ENCODE measurements at regions not wholly inside any gene's neighbourhood (a gene's known extent, or its start where the extent isn't known, plus 50 kb on each side); places are given as distances from the start of the nearest gene placed in this dataset.

DNA sequence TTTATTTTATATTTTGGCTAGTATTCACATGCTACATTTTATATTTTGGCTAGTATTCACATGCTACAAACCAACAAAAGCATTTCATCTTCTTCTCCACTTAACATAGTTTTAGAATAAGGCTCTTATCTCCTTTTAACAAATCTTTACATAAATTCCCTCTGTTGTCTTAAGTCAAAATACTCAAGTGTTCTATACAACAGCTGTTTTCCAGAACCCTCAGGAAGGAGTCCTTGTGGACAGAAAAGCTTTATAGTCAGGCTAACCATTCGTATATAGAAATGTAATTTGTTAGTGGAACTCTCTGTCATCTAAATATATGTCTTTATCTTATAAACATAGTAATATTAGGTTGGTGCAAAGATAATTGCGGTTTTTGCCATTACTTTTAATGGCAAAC, 191.0 kb upstream of the FLRT2 start (continued):
- TF ChIP-seq, protein P1, sequence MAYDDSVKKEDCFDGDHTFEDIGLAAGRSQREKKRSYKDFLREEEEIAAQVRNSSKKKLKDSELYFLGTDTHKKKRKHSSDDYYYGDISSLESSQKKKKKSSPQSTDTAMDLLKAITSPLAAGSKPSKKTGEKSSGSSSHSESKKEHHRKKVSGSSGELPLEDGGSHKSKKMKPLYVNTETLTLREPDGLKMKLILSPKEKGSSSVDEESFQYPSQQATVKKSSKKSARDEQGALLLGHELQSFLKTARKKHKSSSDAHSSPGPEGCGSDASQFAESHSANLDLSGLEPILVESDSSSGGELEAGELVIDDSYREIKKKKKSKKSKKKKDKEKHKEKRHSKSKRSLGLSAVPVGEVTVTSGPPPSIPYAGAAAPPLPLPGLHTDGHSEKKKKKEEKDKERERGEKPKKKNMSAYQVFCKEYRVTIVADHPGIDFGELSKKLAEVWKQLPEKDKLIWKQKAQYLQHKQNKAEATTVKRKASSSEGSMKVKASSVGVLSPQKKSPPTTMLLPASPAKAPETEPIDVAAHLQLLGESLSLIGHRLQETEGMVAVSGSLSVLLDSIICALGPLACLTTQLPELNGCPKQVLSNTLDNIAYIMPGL (CRISPR knock-in tag; IDR thresholded peaks at IDR 0.05) = no peak
- TF ChIP-seq RELA (CRISPR knock-in tag; IDR thresholded peaks at IDR 0.05; ENCODE audit: borderline replicate concordance) (no peak), SOX15 (CRISPR knock-in tag; IDR thresholded peaks at IDR 0.05) (no peak), FOXJ3 (CRISPR knock-in tag; IDR thresholded peaks at IDR 0.05; ENCODE audit: borderline replicate concordance) (no peak)
- TF ChIP-seq, protein P2, sequence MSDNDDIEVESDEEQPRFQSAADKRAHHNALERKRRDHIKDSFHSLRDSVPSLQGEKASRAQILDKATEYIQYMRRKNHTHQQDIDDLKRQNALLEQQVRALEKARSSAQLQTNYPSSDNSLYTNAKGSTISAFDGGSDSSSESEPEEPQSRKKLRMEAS (CRISPR knock-in tag; IDR thresholded peaks at IDR 0.05) = no peak
- TF ChIP-seq, protein P3, sequence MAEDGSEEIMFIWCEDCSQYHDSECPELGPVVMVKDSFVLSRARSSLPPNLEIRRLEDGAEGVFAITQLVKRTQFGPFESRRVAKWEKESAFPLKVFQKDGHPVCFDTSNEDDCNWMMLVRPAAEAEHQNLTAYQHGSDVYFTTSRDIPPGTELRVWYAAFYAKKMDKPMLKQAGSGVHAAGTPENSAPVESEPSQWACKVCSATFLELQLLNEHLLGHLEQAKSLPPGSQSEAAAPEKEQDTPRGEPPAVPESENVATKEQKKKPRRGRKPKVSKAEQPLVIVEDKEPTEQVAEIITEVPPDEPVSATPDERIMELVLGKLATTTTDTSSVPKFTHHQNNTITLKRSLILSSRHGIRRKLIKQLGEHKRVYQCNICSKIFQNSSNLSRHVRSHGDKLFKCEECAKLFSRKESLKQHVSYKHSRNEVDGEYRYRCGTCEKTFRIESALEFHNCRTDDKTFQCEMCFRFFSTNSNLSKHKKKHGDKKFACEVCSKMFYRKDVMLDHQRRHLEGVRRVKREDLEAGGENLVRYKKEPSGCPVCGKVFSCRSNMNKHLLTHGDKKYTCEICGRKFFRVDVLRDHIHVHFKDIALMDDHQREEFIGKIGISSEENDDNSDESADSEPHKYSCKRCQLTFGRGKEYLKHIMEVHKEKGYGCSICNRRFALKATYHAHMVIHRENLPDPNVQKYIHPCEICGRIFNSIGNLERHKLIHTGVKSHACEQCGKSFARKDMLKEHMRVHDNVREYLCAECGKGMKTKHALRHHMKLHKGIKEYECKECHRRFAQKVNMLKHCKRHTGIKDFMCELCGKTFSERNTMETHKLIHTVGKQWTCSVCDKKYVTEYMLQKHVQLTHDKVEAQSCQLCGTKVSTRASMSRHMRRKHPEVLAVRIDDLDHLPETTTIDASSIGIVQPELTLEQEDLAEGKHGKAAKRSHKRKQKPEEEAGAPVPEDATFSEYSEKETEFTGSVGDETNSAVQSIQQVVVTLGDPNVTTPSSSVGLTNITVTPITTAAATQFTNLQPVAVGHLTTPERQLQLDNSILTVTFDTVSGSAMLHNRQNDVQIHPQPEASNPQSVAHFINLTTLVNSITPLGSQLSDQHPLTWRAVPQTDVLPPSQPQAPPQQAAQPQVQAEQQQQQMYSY (CRISPR knock-in tag; IDR thresholded peaks at IDR 0.05) = no peak
- TF ChIP-seq, protein P4, sequence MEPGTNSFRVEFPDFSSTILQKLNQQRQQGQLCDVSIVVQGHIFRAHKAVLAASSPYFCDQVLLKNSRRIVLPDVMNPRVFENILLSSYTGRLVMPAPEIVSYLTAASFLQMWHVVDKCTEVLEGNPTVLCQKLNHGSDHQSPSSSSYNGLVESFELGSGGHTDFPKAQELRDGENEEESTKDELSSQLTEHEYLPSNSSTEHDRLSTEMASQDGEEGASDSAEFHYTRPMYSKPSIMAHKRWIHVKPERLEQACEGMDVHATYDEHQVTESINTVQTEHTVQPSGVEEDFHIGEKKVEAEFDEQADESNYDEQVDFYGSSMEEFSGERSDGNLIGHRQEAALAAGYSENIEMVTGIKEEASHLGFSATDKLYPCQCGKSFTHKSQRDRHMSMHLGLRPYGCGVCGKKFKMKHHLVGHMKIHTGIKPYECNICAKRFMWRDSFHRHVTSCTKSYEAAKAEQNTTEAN (CRISPR knock-in tag; IDR thresholded peaks at IDR 0.05) = no peak

DNA sequence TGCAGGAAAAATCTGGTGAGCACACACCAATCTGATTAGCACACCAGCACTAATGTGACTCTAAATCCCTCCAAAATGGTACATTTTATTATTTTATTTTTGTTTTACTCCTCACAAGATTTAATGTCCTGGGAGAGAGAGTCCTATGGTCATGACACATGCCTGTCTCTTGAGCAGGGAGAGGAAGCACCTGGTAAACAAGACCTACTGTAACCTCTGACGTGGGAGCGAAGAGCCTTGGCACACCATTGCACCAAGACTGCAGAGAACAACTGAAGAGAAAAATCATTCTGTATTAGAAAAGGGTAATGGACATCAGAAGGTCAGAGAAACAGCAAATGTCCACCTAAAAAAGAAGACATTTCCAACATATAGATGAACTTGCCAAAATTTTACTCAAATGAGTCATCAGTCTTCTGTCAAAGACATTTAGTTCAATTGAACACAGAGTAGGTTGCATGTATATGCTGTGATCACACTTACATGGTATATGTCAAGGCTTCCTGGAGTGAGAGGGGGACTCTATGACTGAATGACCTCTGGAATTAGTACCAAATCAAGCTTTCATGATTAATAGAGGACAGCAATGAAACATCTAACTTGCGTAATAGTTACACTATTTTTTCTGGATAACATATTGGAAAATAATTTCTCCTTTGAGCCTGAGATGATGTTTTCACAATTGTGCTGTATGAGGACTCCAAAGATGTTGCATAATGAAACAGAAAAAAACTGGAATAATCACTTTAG, 186.9 kb upstream of the FLRT2 start:
- ChIA-PET POLR2A (no interaction called here), CTCF (no interaction called here)
- no peak for TF ChIP-seq TP53 (CRISPR knock-in tag; IDR thresholded peaks at IDR 0.05)
- TF ChIP-seq FOXK1 (CRISPR knock-in tag; IDR thresholded peaks at IDR 0.05) = no peak
- TF ChIP-seq, protein P5, sequence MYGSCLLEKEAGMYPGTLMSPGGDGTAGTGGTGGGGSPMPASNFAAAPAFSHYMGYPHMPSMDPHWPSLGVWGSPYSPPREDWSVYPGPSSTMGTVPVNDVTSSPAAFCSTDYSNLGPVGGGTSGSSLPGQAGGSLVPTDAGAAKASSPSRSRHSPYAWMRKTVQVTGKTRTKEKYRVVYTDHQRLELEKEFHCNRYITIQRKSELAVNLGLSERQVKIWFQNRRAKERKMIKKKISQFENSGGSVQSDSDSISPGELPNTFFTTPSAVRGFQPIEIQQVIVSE (CRISPR knock-in tag; IDR thresholded peaks at IDR 0.05; ENCODE audit: borderline replicate concordance) = no peak
- TF ChIP-seq NFE2L1 (CRISPR knock-in tag; IDR thresholded peaks at IDR 0.05) = no peak
- no peak for TF ChIP-seq ZNF263 (CRISPR knock-in tag; IDR thresholded peaks at IDR 0.05; ENCODE audit: low read depth)
- TF ChIP-seq, protein P6, sequence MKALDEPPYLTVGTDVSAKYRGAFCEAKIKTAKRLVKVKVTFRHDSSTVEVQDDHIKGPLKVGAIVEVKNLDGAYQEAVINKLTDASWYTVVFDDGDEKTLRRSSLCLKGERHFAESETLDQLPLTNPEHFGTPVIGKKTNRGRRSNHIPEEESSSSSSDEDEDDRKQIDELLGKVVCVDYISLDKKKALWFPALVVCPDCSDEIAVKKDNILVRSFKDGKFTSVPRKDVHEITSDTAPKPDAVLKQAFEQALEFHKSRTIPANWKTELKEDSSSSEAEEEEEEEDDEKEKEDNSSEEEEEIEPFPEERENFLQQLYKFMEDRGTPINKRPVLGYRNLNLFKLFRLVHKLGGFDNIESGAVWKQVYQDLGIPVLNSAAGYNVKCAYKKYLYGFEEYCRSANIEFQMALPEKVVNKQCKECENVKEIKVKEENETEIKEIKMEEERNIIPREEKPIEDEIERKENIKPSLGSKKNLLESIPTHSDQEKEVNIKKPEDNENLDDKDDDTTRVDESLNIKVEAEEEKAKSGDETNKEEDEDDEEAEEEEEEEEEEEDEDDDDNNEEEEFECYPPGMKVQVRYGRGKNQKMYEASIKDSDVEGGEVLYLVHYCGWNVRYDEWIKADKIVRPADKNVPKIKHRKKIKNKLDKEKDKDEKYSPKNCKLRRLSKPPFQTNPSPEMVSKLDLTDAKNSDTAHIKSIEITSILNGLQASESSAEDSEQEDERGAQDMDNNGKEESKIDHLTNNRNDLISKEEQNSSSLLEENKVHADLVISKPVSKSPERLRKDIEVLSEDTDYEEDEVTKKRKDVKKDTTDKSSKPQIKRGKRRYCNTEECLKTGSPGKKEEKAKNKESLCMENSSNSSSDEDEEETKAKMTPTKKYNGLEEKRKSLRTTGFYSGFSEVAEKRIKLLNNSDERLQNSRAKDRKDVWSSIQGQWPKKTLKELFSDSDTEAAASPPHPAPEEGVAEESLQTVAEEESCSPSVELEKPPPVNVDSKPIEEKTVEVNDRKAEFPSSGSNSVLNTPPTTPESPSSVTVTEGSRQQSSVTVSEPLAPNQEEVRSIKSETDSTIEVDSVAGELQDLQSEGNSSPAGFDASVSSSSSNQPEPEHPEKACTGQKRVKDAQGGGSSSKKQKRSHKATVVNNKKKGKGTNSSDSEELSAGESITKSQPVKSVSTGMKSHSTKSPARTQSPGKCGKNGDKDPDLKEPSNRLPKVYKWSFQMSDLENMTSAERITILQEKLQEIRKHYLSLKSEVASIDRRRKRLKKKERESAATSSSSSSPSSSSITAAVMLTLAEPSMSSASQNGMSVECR (CRISPR knock-in tag; IDR thresholded peaks at IDR 0.05; ENCODE audit: borderline replicate concordance) = no peak
- TF ChIP-seq MXD4 (CRISPR knock-in tag; IDR thresholded peaks at IDR 0.05; ENCODE audit: borderline replicate concordance) = no peak
- TF ChIP-seq ZNF219 (CRISPR knock-in tag; IDR thresholded peaks at IDR 0.05; ENCODE audit: borderline replicate concordance) = no peak
- no peak for TF ChIP-seq NFYB (CRISPR knock-in tag; conservative IDR thresholded peaks at IDR 0.05; ENCODE audit: low read depth)
- TF ChIP-seq, protein P7, sequence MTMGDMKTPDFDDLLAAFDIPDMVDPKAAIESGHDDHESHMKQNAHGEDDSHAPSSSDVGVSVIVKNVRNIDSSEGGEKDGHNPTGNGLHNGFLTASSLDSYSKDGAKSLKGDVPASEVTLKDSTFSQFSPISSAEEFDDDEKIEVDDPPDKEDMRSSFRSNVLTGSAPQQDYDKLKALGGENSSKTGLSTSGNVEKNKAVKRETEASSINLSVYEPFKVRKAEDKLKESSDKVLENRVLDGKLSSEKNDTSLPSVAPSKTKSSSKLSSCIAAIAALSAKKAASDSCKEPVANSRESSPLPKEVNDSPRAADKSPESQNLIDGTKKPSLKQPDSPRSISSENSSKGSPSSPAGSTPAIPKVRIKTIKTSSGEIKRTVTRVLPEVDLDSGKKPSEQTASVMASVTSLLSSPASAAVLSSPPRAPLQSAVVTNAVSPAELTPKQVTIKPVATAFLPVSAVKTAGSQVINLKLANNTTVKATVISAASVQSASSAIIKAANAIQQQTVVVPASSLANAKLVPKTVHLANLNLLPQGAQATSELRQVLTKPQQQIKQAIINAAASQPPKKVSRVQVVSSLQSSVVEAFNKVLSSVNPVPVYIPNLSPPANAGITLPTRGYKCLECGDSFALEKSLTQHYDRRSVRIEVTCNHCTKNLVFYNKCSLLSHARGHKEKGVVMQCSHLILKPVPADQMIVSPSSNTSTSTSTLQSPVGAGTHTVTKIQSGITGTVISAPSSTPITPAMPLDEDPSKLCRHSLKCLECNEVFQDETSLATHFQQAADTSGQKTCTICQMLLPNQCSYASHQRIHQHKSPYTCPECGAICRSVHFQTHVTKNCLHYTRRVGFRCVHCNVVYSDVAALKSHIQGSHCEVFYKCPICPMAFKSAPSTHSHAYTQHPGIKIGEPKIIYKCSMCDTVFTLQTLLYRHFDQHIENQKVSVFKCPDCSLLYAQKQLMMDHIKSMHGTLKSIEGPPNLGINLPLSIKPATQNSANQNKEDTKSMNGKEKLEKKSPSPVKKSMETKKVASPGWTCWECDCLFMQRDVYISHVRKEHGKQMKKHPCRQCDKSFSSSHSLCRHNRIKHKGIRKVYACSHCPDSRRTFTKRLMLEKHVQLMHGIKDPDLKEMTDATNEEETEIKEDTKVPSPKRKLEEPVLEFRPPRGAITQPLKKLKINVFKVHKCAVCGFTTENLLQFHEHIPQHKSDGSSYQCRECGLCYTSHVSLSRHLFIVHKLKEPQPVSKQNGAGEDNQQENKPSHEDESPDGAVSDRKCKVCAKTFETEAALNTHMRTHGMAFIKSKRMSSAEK (CRISPR knock-in tag; IDR thresholded peaks at IDR 0.05; ENCODE audit: borderline replicate concordance) = no peak

More for the DNA sequence above, 186.9 kb upstream of the FLRT2 start:
- Mint-ChIP-seq H3K4me1 (no peaks in the 10 kb centered on the region), H3K27me3 (ENCODE audit: low read depth) (peaks cover 3% of the 10 kb centered on the region; the same call in 1 of the 2 replicates), H3K9me3 (peaks cover 10% of the 10 kb centered on the region), H3K4me3 (no peak overlapping the region), H3K36me3 (no peaks in the 10 kb centered on the region), H3K27ac (no peak overlapping the region)
- DNase-seq (ENCODE audit: low spot score) = no peak
- ATAC-seq = no peak

Data from WTC11 (cell line).